Stomach (tissue), 8 donors: ENCODE measurements at regions not wholly inside any gene's neighbourhood (a gene's known extent, or its start where the extent isn't known, plus 50 kb on each side); places are given as distances from the start of the nearest gene placed in this dataset.

Experiments
- DNase-seq, 2 donors: peaks; one replicate each; pipeline versions ENCODE4 v3.0.0 to v3.0.0-alpha.2; 2013 to 2019
- H3K27ac ChIP-seq, 5 donors: fragments of 200-600 bp in 4 of 5; sonication (generic) in 4 of 5; one replicate each; pipeline ENCODE4 v1.5.1; 2013 to 2019; ENCODE audit warnings: mild to moderate bottlenecking in 1 of 5, moderate library complexity in 1 of 5
- H3K27me3 ChIP-seq, 3 donors: fragments of 200-600 bp; sonication (generic); one replicate each; pipeline ENCODE4 v1.5.1; 2017 to 2019; ENCODE audit warnings: mixed run types in 1 of 3
- H3K36me3 ChIP-seq, 4 donors: fragments of 200-600 bp; sonication (generic); 1 replicate in 3 of 4; 2 replicates in 1 of 4; pipeline ENCODE4 v1.5.1; 2016 to 2019
- H3K4me1 ChIP-seq, 4 donors: fragments of 200-600 bp; sonication (generic); one replicate each; pipeline ENCODE4 v1.5.1; 2016 to 2019
- H3K4me3 ChIP-seq, 4 donors: fragments of 200-600 bp; sonication (generic) in 3 of 4; one replicate each; pipeline ENCODE4 v1.5.1; 2016 to 2019; ENCODE audit warnings: mild to moderate bottlenecking in 1 of 4
- H3K9me3 ChIP-seq, 4 donors: fragments of 200-600 bp; sonication (generic); one replicate each; pipeline ENCODE4 v1.5.1; 2016 to 2019
- CTCF ChIP-seq, 7 experiments: fragments of 450-650 bp in 4 of 7; fragments of 200-600 bp in 3 of 7; sonication (generic) in 3 of 7; IDR thresholded peaks; one replicate each; pipeline ENCODE4 v1.5.1; 2016 to 2019; ENCODE audit warnings: antibody characterized with exemption in 7 of 7, control low read depth in 2 of 7, mild to moderate bottlenecking in 1 of 7
- EP300 ChIP-seq: sonication (generic); formaldehyde crosslinking; IDR thresholded peaks from one replicate; pipeline ENCODE4 v1.6.1; 2017; ENCODE audit warnings: antibody characterized with exemption
- POLR2A ChIP-seq, 4 donors: fragments of 450-650 bp; IDR thresholded peaks; one replicate each; pipeline ENCODE4 v1.6.1; 2016; ENCODE audit warnings: antibody characterized with exemption in 4 of 4, control low read depth in 2 of 4, mild to moderate bottlenecking in 1 of 4, moderate library complexity in 1 of 4
- POLR2AphosphoS5 ChIP-seq, 3 donors: sonication (generic); formaldehyde crosslinking; IDR thresholded peaks; one replicate each; pipeline ENCODE4 v1.6.1; 2016; ENCODE audit warnings: antibody characterized with exemption in 3 of 3
- WGBS, 5 donors: extraction: QIAGEN DNeasy Blood & Tissue Kit in 3 of 5; methylation state at CpG; one replicate each; pipeline versions ENCODE4 v1.1.5 to v1.1.7; 2013 to 2018; 5-methylcytosine and 5-hydroxymethylcytosine counted together
- intact Hi-C: fragments of 100-400 bp; cut with DNase I; formaldehyde crosslinking; loops from one replicate; pipeline ENCODE4 v1.15.1; 2023; ENCODE audit warnings: low total_unique reads
- donor health status: healthy with polysubstance abuse.
- donor health status: Bipolar disorder and iron deficiency.
- donor health status: healthy.

DNA sequence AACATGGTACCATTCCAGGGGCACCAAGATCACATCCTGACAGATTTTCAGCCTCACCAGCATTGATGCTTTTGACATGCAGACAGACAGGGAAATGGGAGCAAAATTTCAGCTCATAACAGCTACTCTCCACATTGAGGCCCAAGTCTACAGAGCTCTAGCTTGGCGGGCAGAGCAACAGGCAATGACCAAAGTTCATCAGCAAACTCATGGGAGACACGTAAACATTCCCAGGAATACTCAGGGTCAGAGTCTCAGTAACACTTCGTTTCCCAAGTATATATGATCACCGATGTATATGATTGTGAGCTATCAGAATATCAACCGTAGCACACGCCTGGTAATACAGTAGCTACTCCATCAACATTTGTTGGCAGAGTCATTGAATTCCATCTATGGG lies 59.2 kb upstream of the SLC24A5 start:
- WGBS, 5 donors = 74 to 86% (median 81%) methylated on average over 6 of the region's 6 CpGs
- TF ChIP-seq POLR2A (IDR thresholded peaks at IDR 0.05) (no peak), POLR2AphosphoS5 (IDR thresholded peaks at IDR 0.05) (no peak), CTCF (IDR thresholded peaks at IDR 0.05) (no peak), EP300 (no peak)

DNA sequence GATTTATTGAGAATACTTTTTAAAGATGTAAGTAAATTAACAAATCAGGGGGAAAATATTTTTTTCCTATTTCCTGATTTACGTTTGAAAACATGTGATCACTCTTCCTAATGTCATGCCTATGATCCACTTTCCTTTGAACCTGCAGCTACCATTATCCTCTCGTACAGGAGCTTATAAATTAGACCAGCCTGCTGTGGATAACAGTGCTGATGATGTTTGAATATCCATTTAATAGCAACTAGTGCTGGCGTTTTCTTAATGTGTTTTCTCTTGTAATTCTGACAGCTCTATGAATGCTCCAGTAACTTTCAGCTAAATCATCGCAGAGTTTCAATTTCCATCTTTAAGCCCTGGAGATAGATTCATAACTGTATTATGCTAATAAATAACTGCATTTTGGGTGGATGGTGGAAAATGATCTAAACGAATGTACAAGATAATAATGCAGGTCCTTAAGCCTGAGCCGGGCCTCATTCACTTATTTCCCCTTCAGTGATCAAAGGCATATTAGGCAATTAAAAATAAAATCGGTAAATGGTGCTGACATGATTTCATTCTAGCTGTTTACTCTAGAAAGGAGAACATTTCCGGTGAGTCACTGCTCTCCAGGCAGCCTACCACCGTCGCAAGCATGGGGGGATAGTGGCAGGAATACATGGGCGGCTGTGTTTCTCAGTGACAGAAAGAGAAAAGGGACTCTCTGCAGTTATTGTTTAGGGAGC lies 58.5 kb upstream of the SLC24A5 start:
- Histone ChIP-seq H3K4me3 (no peak overlapping the region), H3K9me3 (no peaks in the 10 kb centered on the region), H3K36me3 (no peaks in the 10 kb centered on the region), H3K4me1 (peaks cover 0 to 13% (median 3%) of the 10 kb centered on the region in 4 donors), H3K27me3 (no peaks in the 10 kb centered on the region), H3K27ac (no peak overlapping the region)
- 60 to 75% (median 65%) methylated on average over 11 of the region's 11 CpGs for WGBS, 5 donors
- intact Hi-C loops = no loop called here
- DNase-seq = peak in 1 of 2 donors; percentile 35
- TF ChIP-seq EP300 (no peak), POLR2AphosphoS5 (IDR thresholded peaks at IDR 0.05) (peak in 1 of 3 donors; percentile 49)

More for the DNA sequence above, 59.2 kb upstream of the SLC24A5 start:
- Histone ChIP-seq H3K27me3 (no peaks in the 10 kb centered on the region), H3K36me3 (no peaks in the 10 kb centered on the region), H3K4me1 (peaks cover 0 to 13% (median 3%) of the 10 kb centered on the region in 4 donors), H3K9me3 (no peaks in the 10 kb centered on the region), H3K27ac (no peak overlapping the region), H3K4me3 (no peak overlapping the region)
- intact Hi-C loops = no loop called here
- DNase-seq = no peak

DNA sequence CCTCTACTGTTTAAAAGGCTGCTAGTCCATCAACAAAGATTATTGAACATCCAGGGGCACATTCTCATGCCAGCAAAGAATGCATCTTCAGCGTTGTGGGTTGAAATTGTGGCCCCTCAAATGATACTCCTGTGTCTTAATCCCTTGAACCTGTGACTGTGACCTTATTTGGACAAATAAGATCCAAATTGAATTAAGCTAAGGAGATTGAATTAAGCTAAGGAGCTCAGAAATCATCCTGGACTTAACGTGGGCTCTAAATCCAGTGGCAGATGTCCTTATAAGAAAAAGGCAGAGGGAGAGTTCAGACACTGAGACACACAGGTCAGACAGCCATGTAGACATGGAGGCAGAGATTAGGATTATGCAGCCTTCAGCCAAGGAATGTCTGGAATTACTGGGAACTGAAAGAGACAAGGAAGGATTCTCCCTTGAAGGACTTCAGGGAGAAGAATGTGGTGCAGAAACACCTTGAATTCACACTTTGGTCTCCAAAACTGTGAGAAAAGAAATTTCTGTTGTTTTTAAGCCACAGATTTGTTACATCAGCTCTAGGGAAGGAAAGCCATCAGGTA lies 57.3 kb upstream of the SLC24A5 start:
- peak overlapping the region in 1 of 5 donors; percentile 58 for H3K27ac ChIP-seq
- 55 to 70% (median 65%) methylated on average over 2 of the region's 2 CpGs for WGBS, 5 donors
- TF ChIP-seq CTCF (IDR thresholded peaks at IDR 0.05) = no peak
- no peak for TF ChIP-seq POLR2AphosphoS5 (IDR thresholded peaks at IDR 0.05)
- TF ChIP-seq POLR2A (IDR thresholded peaks at IDR 0.05) = no peak
- TF ChIP-seq EP300 = no peak

DNA sequence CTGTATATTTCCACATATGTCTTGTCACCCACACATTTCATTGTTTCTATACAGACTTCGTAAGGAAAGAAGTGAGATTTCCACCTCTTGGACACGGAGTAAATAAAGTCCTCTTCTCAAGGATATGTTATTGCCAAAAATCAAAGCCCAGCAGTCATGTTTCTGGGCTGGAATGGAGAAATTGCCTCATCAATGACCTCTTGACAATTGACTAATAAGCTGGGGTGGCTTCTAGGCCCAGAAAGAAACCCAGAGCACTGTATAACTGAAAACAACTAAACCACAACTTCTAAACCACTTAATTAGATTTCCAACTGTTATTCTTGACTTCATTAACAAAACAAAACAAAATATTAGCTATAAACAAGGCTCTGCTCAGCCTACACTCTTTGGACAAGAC lies 56.4 kb upstream of the SLC24A5 start:
- no peak for DNase-seq
- intact Hi-C loops = no loop called here

More for the DNA sequence above, 57.3 kb upstream of the SLC24A5 start:
- DNase-seq = no peak
- no peaks in the 10 kb centered on the region for H3K9me3 ChIP-seq
- H3K4me3 ChIP-seq = no peak overlapping the region
- H3K36me3 ChIP-seq = no peaks in the 10 kb centered on the region
- peaks cover 0 to 13% (median 3%) of the 10 kb centered on the region in 4 donors for H3K4me1 ChIP-seq
- intact Hi-C loops = no loop called here
- H3K27me3 ChIP-seq = no peaks in the 10 kb centered on the region

More for the DNA sequence above, 56.4 kb upstream of the SLC24A5 start:
- Histone ChIP-seq H3K4me3 (no peak overlapping the region), H3K36me3 (no peaks in the 10 kb centered on the region), H3K9me3 (no peaks in the 10 kb centered on the region), H3K27ac (peak overlapping the region in 2 of 5 donors; percentile 16 to 58), H3K27me3 (no peaks in the 10 kb centered on the region), H3K4me1 (peaks cover 0 to 13% (median 3%) of the 10 kb centered on the region in 4 donors)
- TF ChIP-seq CTCF (IDR thresholded peaks at IDR 0.05) (no peak), POLR2AphosphoS5 (IDR thresholded peaks at IDR 0.05) (no peak), POLR2A (IDR thresholded peaks at IDR 0.05) (no peak), EP300 (no peak)
- 64 to 78% (median 74%) methylated on average over 2 of the region's 2 CpGs for WGBS, 5 donors
